Kidney capillary endothelial cell (primary cell): ENCODE measurements at regions not wholly inside any gene's neighbourhood (a gene's known extent, or its start where the extent isn't known, plus 50 kb on each side); places are given as distances from the start of the nearest gene placed in this dataset.
"Not testable (repeated sequence)": the region's sequence is repeated elsewhere in the genome, so short reads cannot be mapped to it uniquely, and the experiment has no call there.

Experiments
- DNase-seq: peaks from one replicate; pipeline ENCODE4 v3.0.0-alpha.2; 2018; ENCODE audit warnings: low spot score

- no peak for DNase-seq
Measured at GRCh38 chr7:119712886-119713462, 560.0 kb upstream of the KCND2 start.

- no peak for DNase-seq
Measured at GRCh38 chr7:119713606-119714005, 559.4 kb upstream of the KCND2 start.

GRCh38 chr7:119720541-119720940 is 552.4 kb upstream of the KCND2 start:
- peak; percentile 84 for DNase-seq

GRCh38 chr7:119724041-119724792 is 548.8 kb upstream of the KCND2 start:
- DNase-seq = no peak

GRCh38 chr7:119733127-119733879 is 539.7 kb upstream of the KCND2 start:
- DNase-seq = no peak

GRCh38 chr7:119737390-119737789 is 535.6 kb upstream of the KCND2 start:
- no peak for DNase-seq

GRCh38 chr7:119745280-119745679 is 527.7 kb upstream of the KCND2 start:
- not testable (repeated sequence) for DNase-seq

- DNase-seq = no peak
Measured at GRCh38 chr7:119748251-119748860, 524.6 kb upstream of the KCND2 start.

GRCh38 chr7:119748991-119749390 is 524.0 kb upstream of the KCND2 start:
- no peak for DNase-seq

- no peak for DNase-seq
Measured at GRCh38 chr7:119756687-119757086, 516.3 kb upstream of the KCND2 start.

- DNase-seq = no peak
Measured at GRCh38 chr7:119758254-119758653, 514.7 kb upstream of the KCND2 start.

GRCh38 chr7:119761776-119762175 is 511.2 kb upstream of the KCND2 start:
- DNase-seq = no peak

GRCh38 chr7:119782286-119782685 is 490.7 kb upstream of the KCND2 start:
- DNase-seq = no peak

GRCh38 chr7:119783799-119784198 is 489.2 kb upstream of the KCND2 start:
- peak; percentile 19 for DNase-seq

- no peak for DNase-seq
Measured at GRCh38 chr7:119802147-119802546, 470.8 kb upstream of the KCND2 start.

- no peak for DNase-seq
Measured at GRCh38 chr7:119825091-119825655, 447.8 kb upstream of the KCND2 start.

- no peak for DNase-seq
Measured at GRCh38 chr7:119826547-119826946, 446.4 kb upstream of the KCND2 start.

GRCh38 chr7:119838444-119838843 is 434.5 kb upstream of the KCND2 start:
- no peak for DNase-seq

GRCh38 chr7:119842337-119842736 is 430.6 kb upstream of the KCND2 start:
- DNase-seq = no peak

- DNase-seq = no peak
Measured at GRCh38 chr7:119842786-119843185, 430.2 kb upstream of the KCND2 start.

GRCh38 chr7:119861385-119861784 is 411.6 kb upstream of the KCND2 start:
- no peak for DNase-seq

GRCh38 chr7:119868387-119868786 is 404.6 kb upstream of the KCND2 start:
- no peak for DNase-seq
